ENCODE measurements at regions not wholly inside any gene's neighbourhood (a gene's known extent, or its start where the extent isn't known, plus 50 kb on each side); places are given as distances from the start of the nearest gene placed in this dataset.

DNA sequence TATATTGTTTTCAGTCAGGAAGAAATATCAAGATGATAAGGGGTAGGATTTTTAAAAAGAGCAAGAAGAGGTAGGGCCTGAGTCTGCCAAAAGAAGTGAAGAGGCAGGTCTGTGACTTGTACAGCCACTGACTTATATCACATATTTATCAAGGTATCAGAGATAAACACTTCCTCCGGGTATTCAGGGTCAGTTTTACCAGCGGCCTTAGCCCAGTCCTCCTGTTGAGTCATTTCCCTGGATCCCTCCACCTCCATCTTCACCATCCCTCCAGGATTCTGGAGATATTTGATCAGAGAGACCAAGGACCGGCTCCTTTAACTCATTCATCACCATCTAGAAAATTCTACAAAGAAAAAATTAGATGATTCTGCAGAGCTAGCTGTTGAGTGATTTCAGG lies 375.7 kb upstream of the TUSC1 start:
- no peak overlapping the region for H3K27ac ChIP-seq (ENCODE audit: low read length)
- H3K36me3 ChIP-seq (ENCODE audit: control insufficient read depth in 2 of 2, extremely low read depth in 1 of 2, insufficient read depth in 1 of 2, low read length in 1 of 2), result no peaks in the 10 kb centered on the region
- no peaks in the 10 kb centered on the region for H3K27me3 ChIP-seq (replicated peaks in 1 of 2; ENCODE audit: control insufficient read depth in 2 of 2, extremely low read depth in 1 of 2, insufficient read depth in 2 of 2, low read length in 1 of 2)
- ATAC-seq (replicated peaks in 1 of 4) (no peak), DNase-seq (no peak)
- no peak overlapping the region for H3K27ac Mint-ChIP-seq
- H3K4me1 Mint-ChIP-seq, result no peaks in the 10 kb centered on the region
- H3K9me3 ChIP-seq, result no peaks in the 10 kb centered on the region
- no CpG with 5 or more reads among the region's 3 CpGs for WGBS (ENCODE audit: insufficient coverage)
- ChIA-PET POLR2A (no interaction called here), CTCF (no interaction called here)
- no peak overlapping the region for H3K4me3 ChIP-seq (ENCODE audit: control insufficient read depth in 1 of 2, extremely low read depth in 1 of 2, low read length in 1 of 2)
- H3K27me3 Mint-ChIP-seq, result no peaks in the 10 kb centered on the region
- H3K4me1 ChIP-seq (ENCODE audit: control insufficient read depth in 1 of 2, extremely low read depth in 1 of 2, insufficient read depth in 2 of 2, low read length in 2 of 2), result no peaks in the 10 kb centered on the region
- H3K9me3 Mint-ChIP-seq, result peaks cover 25 to 31% (median 30%) of the 10 kb centered on the region in 3 donors
- no peak overlapping the region for H3K4me3 Mint-ChIP-seq
- no peaks in the 10 kb centered on the region for H3K36me3 Mint-ChIP-seq

DNA sequence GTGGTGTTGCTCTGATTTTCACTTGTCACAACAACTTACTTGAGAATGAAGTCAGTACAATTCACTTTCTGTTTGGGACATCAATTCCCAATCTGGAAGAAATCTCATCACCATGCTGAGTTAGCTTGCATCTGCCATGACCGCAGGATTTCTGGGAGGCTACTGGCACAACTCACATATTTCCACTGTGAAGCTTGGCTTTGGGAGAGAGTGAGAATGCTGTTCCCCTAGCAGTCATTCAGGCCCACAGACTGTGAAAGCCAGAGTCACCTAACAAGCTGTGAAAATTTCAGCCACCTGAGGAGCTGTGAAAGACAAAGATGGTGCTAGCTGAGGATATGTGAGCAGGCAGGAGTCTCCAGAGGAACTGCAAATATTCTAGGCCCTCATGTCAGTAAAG lies 365.2 kb upstream of the TUSC1 start:
- H3K27me3 ChIP-seq (replicated peaks in 1 of 2; ENCODE audit: control insufficient read depth in 2 of 2, extremely low read depth in 1 of 2, insufficient read depth in 2 of 2, low read length in 1 of 2), result no peaks in the 10 kb centered on the region
- Mint-ChIP-seq H3K27ac (no peak overlapping the region), H3K4me1 (no peaks in the 10 kb centered on the region), H3K4me3 (no peak overlapping the region), H3K27me3 (no peaks in the 10 kb centered on the region), H3K36me3 (no peaks in the 10 kb centered on the region), H3K9me3 (peaks cover 20 to 29% (median 24%) of the 10 kb centered on the region in 3 donors)
- no peaks in the 10 kb centered on the region for H3K4me1 ChIP-seq (ENCODE audit: control insufficient read depth in 1 of 2, extremely low read depth in 1 of 2, insufficient read depth in 2 of 2, low read length in 2 of 2)
- H3K4me3 ChIP-seq (ENCODE audit: control insufficient read depth in 1 of 2, extremely low read depth in 1 of 2, low read length in 1 of 2), result no peak overlapping the region
- ChIA-PET POLR2A (no interaction called here), CTCF (no interaction called here)
- H3K27ac ChIP-seq (ENCODE audit: low read length), result no peak overlapping the region
- no CpG with 5 or more reads among the region's 1 CpG for WGBS (ENCODE audit: insufficient coverage)
- no peaks in the 10 kb centered on the region for H3K9me3 ChIP-seq
- DNase-seq (no peak), ATAC-seq (replicated peaks in 1 of 4) (no peak)
- no peaks in the 10 kb centered on the region for H3K36me3 ChIP-seq (ENCODE audit: control insufficient read depth in 2 of 2, extremely low read depth in 1 of 2, insufficient read depth in 1 of 2, low read length in 1 of 2)

DNA sequence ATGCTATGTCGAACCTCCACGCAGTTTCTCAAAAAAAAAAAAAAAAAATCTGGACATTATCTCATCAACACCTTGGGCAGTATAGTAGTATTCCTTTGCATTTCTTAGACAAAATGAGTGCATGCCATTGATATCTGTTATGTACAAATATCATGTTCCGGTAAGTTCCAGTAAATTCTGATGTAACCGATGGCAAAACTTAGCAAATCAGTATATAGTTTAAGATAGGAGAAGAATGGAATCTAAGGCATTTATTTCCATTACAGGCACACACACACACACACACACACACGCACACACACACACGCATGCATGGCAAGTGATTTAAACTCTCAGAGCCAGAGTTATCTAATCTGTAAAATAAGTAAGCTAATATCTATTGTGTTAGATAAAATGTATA lies 356.5 kb upstream of the TUSC1 start:
- H3K9me3 Mint-ChIP-seq, result peaks cover 12 to 31% (median 14%) of the 10 kb centered on the region in 3 donors
- no peaks in the 10 kb centered on the region for H3K36me3 ChIP-seq (ENCODE audit: control insufficient read depth in 2 of 2, extremely low read depth in 1 of 2, insufficient read depth in 1 of 2, low read length in 1 of 2)
- H3K4me1 ChIP-seq (ENCODE audit: control insufficient read depth in 1 of 2, extremely low read depth in 1 of 2, insufficient read depth in 2 of 2, low read length in 2 of 2), result no peaks in the 10 kb centered on the region
- no peak overlapping the region for H3K27ac Mint-ChIP-seq
- H3K36me3 Mint-ChIP-seq, result no peaks in the 10 kb centered on the region
- WGBS (ENCODE audit: insufficient coverage), result no CpG with 5 or more reads among the region's 6 CpGs
- ChIA-PET CTCF (interaction anchor here in 1 of 2 donors (0.7 kb wide), 1 partner anchor 36 kb away, joined by 4 read pairs; no protein-coding TSS in a partner anchor), POLR2A (no interaction called here)
- H3K4me1 Mint-ChIP-seq, result no peaks in the 10 kb centered on the region
- no peak overlapping the region for H3K4me3 Mint-ChIP-seq
- no peak overlapping the region for H3K27ac ChIP-seq (ENCODE audit: low read length)
- ATAC-seq (replicated peaks in 1 of 4) (no peak), DNase-seq (no peak)
- H3K9me3 ChIP-seq, result no peaks in the 10 kb centered on the region
- H3K4me3 ChIP-seq (ENCODE audit: control insufficient read depth in 1 of 2, extremely low read depth in 1 of 2, low read length in 1 of 2), result no peak overlapping the region
- H3K27me3 ChIP-seq (replicated peaks in 1 of 2; ENCODE audit: control insufficient read depth in 2 of 2, extremely low read depth in 1 of 2, insufficient read depth in 2 of 2, low read length in 1 of 2), result no peaks in the 10 kb centered on the region
- no peaks in the 10 kb centered on the region for H3K27me3 Mint-ChIP-seq

DNA sequence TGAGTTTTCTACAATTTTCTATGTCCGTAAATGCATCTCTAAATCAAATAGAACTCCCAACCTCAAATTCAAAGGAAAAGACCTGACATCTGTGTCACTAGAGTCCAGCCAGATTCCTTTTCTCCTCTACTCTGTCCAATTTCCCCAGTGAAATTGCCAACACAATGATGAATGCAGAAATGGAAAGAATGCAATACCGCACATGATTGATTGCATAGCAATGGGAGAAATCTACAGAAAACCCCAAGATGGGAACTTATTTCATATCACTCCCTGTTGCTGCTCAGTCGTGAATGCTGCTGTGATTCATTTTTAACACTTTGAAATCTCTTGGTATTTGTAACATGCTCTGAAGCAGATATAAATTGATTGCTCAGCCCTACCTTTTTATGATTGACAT lies 355.1 kb upstream of the TUSC1 start:
- WGBS (ENCODE audit: insufficient coverage), result no CpG with 5 or more reads among the region's 3 CpGs
- Histone ChIP-seq H3K27me3 (replicated peaks in 1 of 2; ENCODE audit: control insufficient read depth in 2 of 2, extremely low read depth in 1 of 2, insufficient read depth in 2 of 2, low read length in 1 of 2) (no peaks in the 10 kb centered on the region), H3K27ac (ENCODE audit: low read length) (no peak overlapping the region), H3K4me1 (ENCODE audit: control insufficient read depth in 1 of 2, extremely low read depth in 1 of 2, insufficient read depth in 2 of 2, low read length in 2 of 2) (no peaks in the 10 kb centered on the region), H3K9me3 (no peaks in the 10 kb centered on the region), H3K36me3 (ENCODE audit: control insufficient read depth in 2 of 2, extremely low read depth in 1 of 2, insufficient read depth in 1 of 2, low read length in 1 of 2) (no peaks in the 10 kb centered on the region), H3K4me3 (ENCODE audit: control insufficient read depth in 1 of 2, extremely low read depth in 1 of 2, low read length in 1 of 2) (no peak overlapping the region)
- DNase-seq (no peak), ATAC-seq (replicated peaks in 1 of 4) (no peak)
- Mint-ChIP-seq H3K4me1 (no peaks in the 10 kb centered on the region), H3K27me3 (no peaks in the 10 kb centered on the region), H3K4me3 (no peak overlapping the region), H3K9me3 (peaks cover 10 to 23% (median 10%) of the 10 kb centered on the region in 3 donors), H3K27ac (no peak overlapping the region), H3K36me3 (no peaks in the 10 kb centered on the region)
- ChIA-PET CTCF (no interaction called here), POLR2A (no interaction called here)

DNA sequence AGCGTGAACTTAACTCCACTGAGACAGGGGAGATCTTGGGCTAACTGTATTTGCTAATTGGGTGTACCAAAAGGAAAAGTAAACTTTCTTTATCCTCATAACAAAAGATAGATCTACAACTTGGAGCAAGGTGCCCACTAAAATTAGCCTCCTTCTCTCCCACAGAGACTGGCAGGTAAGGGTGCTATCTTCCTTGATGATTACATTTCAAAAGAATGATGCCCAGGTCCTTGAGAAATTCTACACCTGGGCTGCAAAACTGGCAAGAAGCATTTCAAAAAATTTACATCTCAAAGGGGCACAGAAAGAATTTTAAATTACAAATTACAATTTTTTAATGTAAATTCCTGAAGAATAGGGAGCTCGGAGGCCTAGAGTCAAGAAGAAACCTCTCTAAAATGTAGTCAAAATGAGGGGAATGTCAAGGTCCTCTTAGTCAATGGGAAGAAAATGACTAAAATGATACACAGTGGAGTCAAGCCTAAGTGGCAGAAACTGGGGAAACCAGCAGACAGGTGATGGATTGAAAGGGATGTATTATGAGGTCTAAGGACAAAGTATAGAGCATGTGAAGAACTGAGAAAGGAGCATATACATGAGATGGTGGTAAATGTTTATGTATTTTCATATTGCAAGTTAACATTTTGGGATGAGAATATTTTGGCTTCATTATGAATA lies 348.3 kb upstream of the TUSC1 start:
- DNase-seq, result no peak
- H3K9me3 Mint-ChIP-seq, result peaks cover 7 to 15% (median 12%) of the 10 kb centered on the region in 3 donors
- no CpG with 5 or more reads among the region's 2 CpGs for WGBS (ENCODE audit: insufficient coverage)
- H3K36me3 Mint-ChIP-seq, result no peaks in the 10 kb centered on the region
- H3K27ac Mint-ChIP-seq, result no peak overlapping the region
- Histone ChIP-seq H3K4me1 (ENCODE audit: control insufficient read depth in 1 of 2, extremely low read depth in 1 of 2, insufficient read depth in 2 of 2, low read length in 2 of 2) (no peaks in the 10 kb centered on the region), H3K27ac (ENCODE audit: low read length) (no peak overlapping the region), H3K4me3 (ENCODE audit: control insufficient read depth in 1 of 2, extremely low read depth in 1 of 2, low read length in 1 of 2) (no peak overlapping the region), H3K36me3 (ENCODE audit: control insufficient read depth in 2 of 2, extremely low read depth in 1 of 2, insufficient read depth in 1 of 2, low read length in 1 of 2) (no peaks in the 10 kb centered on the region), H3K27me3 (replicated peaks in 1 of 2; ENCODE audit: control insufficient read depth in 2 of 2, extremely low read depth in 1 of 2, insufficient read depth in 2 of 2, low read length in 1 of 2) (no peaks in the 10 kb centered on the region), H3K9me3 (no peaks in the 10 kb centered on the region)
- no peaks in the 10 kb centered on the region for H3K4me1 Mint-ChIP-seq
- POLR2A ChIA-PET, result no interaction called here
- CTCF ChIA-PET, result no interaction called here
- ATAC-seq (replicated peaks in 1 of 4), result no peak
- no peaks in the 10 kb centered on the region for H3K27me3 Mint-ChIP-seq
- H3K4me3 Mint-ChIP-seq, result no peak overlapping the region

DNA sequence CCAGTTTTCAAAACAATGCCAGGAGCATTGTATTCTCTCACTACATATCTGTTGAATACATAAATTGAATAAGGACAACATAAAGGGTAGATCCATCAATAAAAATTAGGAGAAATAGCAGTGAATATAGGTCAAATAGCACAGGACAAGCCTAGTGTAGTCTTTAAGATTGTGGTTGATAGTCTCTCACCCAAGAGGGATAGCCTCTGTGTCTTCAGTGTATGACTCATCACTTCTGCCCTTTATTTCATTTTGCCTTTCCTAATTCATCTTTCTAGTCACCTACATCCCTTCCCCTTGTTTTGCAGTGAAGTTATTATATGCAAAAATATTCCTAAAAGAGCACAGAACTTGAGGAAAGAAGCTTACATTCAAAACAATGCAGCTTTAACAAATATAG lies 335.0 kb upstream of the TUSC1 start:
- ATAC-seq (replicated peaks in 1 of 4) (no peak), DNase-seq (no peak)
- Histone ChIP-seq H3K4me1 (ENCODE audit: control insufficient read depth in 1 of 2, extremely low read depth in 1 of 2, insufficient read depth in 2 of 2, low read length in 2 of 2) (no peaks in the 10 kb centered on the region), H3K9me3 (peaks cover 2% of the 10 kb centered on the region), H3K4me3 (ENCODE audit: control insufficient read depth in 1 of 2, extremely low read depth in 1 of 2, low read length in 1 of 2) (no peak overlapping the region), H3K27me3 (replicated peaks in 1 of 2; ENCODE audit: control insufficient read depth in 2 of 2, extremely low read depth in 1 of 2, insufficient read depth in 2 of 2, low read length in 1 of 2) (no peaks in the 10 kb centered on the region), H3K36me3 (ENCODE audit: control insufficient read depth in 2 of 2, extremely low read depth in 1 of 2, insufficient read depth in 1 of 2, low read length in 1 of 2) (no peaks in the 10 kb centered on the region), H3K27ac (ENCODE audit: low read length) (no peak overlapping the region)
- H3K9me3 Mint-ChIP-seq, result peaks cover 16 to 37% (median 27%) of the 10 kb centered on the region in 3 donors
- no peak overlapping the region for H3K27ac Mint-ChIP-seq
- ChIA-PET POLR2A (no interaction called here), CTCF (no interaction called here)
- no peaks in the 10 kb centered on the region for H3K36me3 Mint-ChIP-seq
- H3K4me3 Mint-ChIP-seq, result no peak overlapping the region
- no peaks in the 10 kb centered on the region for H3K27me3 Mint-ChIP-seq
- H3K4me1 Mint-ChIP-seq, result no peaks in the 10 kb centered on the region

DNA sequence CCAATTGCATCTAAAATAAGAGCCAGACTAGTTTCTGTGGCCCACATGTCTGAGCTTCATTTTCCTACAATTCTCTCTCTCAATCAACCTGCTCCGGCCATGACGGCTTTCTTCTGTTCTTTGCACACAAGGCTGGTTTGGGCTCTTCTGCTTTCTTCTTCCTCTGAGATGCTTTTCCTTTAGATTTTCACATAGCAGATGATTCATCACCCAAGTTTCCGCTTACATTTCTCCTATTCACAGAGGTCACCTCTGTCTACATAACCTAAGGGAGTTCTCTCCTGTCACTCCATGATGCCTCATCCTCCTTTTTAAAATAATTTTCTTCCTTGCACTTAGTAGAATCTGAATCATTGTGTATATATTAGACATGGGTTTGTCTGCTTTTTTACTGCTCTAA lies 334.6 kb upstream of the TUSC1 start:
- no peak overlapping the region for H3K4me3 ChIP-seq (ENCODE audit: control insufficient read depth in 1 of 2, extremely low read depth in 1 of 2, low read length in 1 of 2)
- H3K36me3 ChIP-seq (ENCODE audit: control insufficient read depth in 2 of 2, extremely low read depth in 1 of 2, insufficient read depth in 1 of 2, low read length in 1 of 2), result no peaks in the 10 kb centered on the region
- H3K4me3 Mint-ChIP-seq, result no peak overlapping the region
- 91% methylated on average over 3 of the region's 3 CpGs for WGBS (ENCODE audit: insufficient coverage)
- no peak for ATAC-seq (replicated peaks in 1 of 4)
- no peak overlapping the region for H3K27ac Mint-ChIP-seq
- H3K9me3 ChIP-seq, result peaks cover 2% of the 10 kb centered on the region
- no peaks in the 10 kb centered on the region for H3K4me1 Mint-ChIP-seq
- H3K27me3 ChIP-seq (replicated peaks in 1 of 2; ENCODE audit: control insufficient read depth in 2 of 2, extremely low read depth in 1 of 2, insufficient read depth in 2 of 2, low read length in 1 of 2), result no peaks in the 10 kb centered on the region
- POLR2A ChIA-PET, result no interaction called here
- H3K4me1 ChIP-seq (ENCODE audit: control insufficient read depth in 1 of 2, extremely low read depth in 1 of 2, insufficient read depth in 2 of 2, low read length in 2 of 2), result no peaks in the 10 kb centered on the region
- H3K36me3 Mint-ChIP-seq, result no peaks in the 10 kb centered on the region
- H3K27ac ChIP-seq (ENCODE audit: low read length), result no peak overlapping the region
- CTCF ChIA-PET, result no interaction called here
- peaks cover 12 to 33% (median 23%) of the 10 kb centered on the region in 3 donors for H3K9me3 Mint-ChIP-seq
- no peak for DNase-seq
- H3K27me3 Mint-ChIP-seq, result no peaks in the 10 kb centered on the region
